IMR-90 (cell line): ENCODE measurements at regions not wholly inside any gene's neighbourhood (a gene's known extent, or its start where the extent isn't known, plus 50 kb on each side); places are given as distances from the start of the nearest gene placed in this dataset.

Experiments used
- ATAC-seq: fragments of 200-7000 bp; cut with Tn5 transposase; 2 replicates; pipeline ENCODE4 v1.9.1; 2020; ENCODE audit warnings: low read depth, mild to moderate bottlenecking, moderate library complexity
- BruUV-seq: library from RNA; stranded (reverse); fragments of 400-500 nt; replicated peaks from 2 replicates; lab custom pipeline; 2021; lab: Mats Ljungman, UMichigan
- CTCF ChIA-PET: fragments of 300-600 bp; formaldehyde crosslinking; extraction: SDS; loops from one replicate; lab custom pipeline; 2021; ENCODE audit warnings: antibody characterized with exemption; lab: Yijun Ruan, JAX
- POLR2A ChIA-PET: fragments of 300-600 bp; sonication (Branson Sonifier 250); formaldehyde crosslinking; loops from one replicate; lab custom pipeline; 2022; ENCODE audit warnings: antibody characterized with exemption; ENCODE audit not compliant: unreplicated experiment; lab: Charles Lee
- DNase-seq: peaks from one replicate; pipeline ENCODE4 v3.0.0; 2013
- H2AFZ ChIP-seq: replicated peaks from 2 replicates; pipeline ENCODE3; 2013; ENCODE audit warnings: low read length, mild to moderate bottlenecking; ENCODE audit not compliant: poor library complexity
- H2AK5ac ChIP-seq: 2 replicates; pipeline ENCODE4 v1.6.1; 2013; ENCODE audit warnings: low read depth, low read length, inconsistent platforms
- H2AK9ac ChIP-seq: replicated peaks from 2 replicates; pipeline ENCODE3; 2013; ENCODE audit warnings: mild to moderate bottlenecking, low read depth, low read length, moderate library complexity; ENCODE audit not compliant: poor library complexity
- H2BK120ac ChIP-seq: 2 replicates; pipeline ENCODE4 v1.6.1; 2013; ENCODE audit warnings: low read depth, low read length, inconsistent platforms
- H2BK15ac ChIP-seq: 3 replicates; pipeline ENCODE4 v1.6.1; 2013; ENCODE audit warnings: low read depth, low read length, inconsistent platforms
- H2BK20ac ChIP-seq: 2 replicates; pipeline ENCODE4 v1.6.1; 2013; ENCODE audit warnings: low read depth, mild to moderate bottlenecking, inconsistent platforms, low read length, moderate library complexity
- H2BK5ac ChIP-seq: 2 replicates; pipeline ENCODE4 v1.6.1; 2013; ENCODE audit warnings: mild to moderate bottlenecking, low read depth, low read length, inconsistent platforms; ENCODE audit not compliant: poor library complexity, severe bottlenecking
- H3K14ac ChIP-seq: replicated peaks from 2 replicates; pipeline ENCODE4 v1.6.1; 2013; ENCODE audit warnings: low read depth, low read length, inconsistent platforms
- H3K18ac ChIP-seq: 2 replicates; pipeline ENCODE4 v1.6.1; 2013; ENCODE audit warnings: low read depth, low read length, control low read depth
- H3K23ac ChIP-seq: 2 replicates; pipeline ENCODE4 v1.6.1; 2013; ENCODE audit warnings: low read depth, low read length, inconsistent platforms
- H3K27ac ChIP-seq: 2 replicates; pipeline ENCODE4 v1.5.1; 2013; ENCODE audit warnings: mild to moderate bottlenecking, control low read depth, low read length; ENCODE audit not compliant: insufficient read depth
- H3K27me3 ChIP-seq: 2 replicates; pipeline ENCODE4 v1.6.1; 2013; ENCODE audit warnings: low read length; ENCODE audit not compliant: control insufficient read depth, insufficient read depth
- H3K36me3 ChIP-seq: 2 replicates; pipeline ENCODE4 v1.6.1; 2013; ENCODE audit warnings: low read length, mixed read lengths; ENCODE audit not compliant: control insufficient read depth, insufficient read depth
- H3K4ac ChIP-seq: 2 replicates; pipeline ENCODE4 v1.6.1; 2013; ENCODE audit warnings: low read depth, low read length, inconsistent platforms
- H3K4me1 ChIP-seq: 2 replicates; pipeline ENCODE4 v1.6.1; 2013; ENCODE audit warnings: low read length, mixed read lengths; ENCODE audit not compliant: control insufficient read depth, insufficient read depth
- H3K4me2 ChIP-seq: 2 replicates; pipeline ENCODE4 v1.6.1; 2013; ENCODE audit warnings: low read depth, mild to moderate bottlenecking, control low read depth, low read length, moderate library complexity
- H3K4me3 ChIP-seq: 2 replicates; pipeline ENCODE4 v1.5.1; 2013; ENCODE audit warnings: low read depth, mild to moderate bottlenecking, control low read depth, low read length, moderate library complexity; ENCODE audit not compliant: insufficient read depth
- H3K56ac ChIP-seq: 2 replicates; pipeline ENCODE4 v1.6.1; 2013; ENCODE audit warnings: low read length, inconsistent platforms; ENCODE audit not compliant: insufficient read depth; ENCODE audit errors: extremely low read depth
- H3K79me1 ChIP-seq, 2 experiments: 2 replicates each; pipeline ENCODE4 v1.6.1; 2013; ENCODE audit warnings: low read length in 2 of 2, inconsistent platforms in 1 of 2, low read depth in 1 of 2
- H3K9ac ChIP-seq: 2 replicates; pipeline ENCODE4 v1.6.1; 2013; ENCODE audit warnings: low read depth, low read length, control low read depth
- H3K9me1 ChIP-seq: 2 replicates; pipeline ENCODE4 v1.6.1; 2013; ENCODE audit warnings: low read length, inconsistent platforms; ENCODE audit not compliant: insufficient read depth
- H3K9me3 ChIP-seq: 2 replicates; pipeline ENCODE4 v1.6.1; 2013; ENCODE audit warnings: low read length; ENCODE audit not compliant: control insufficient read depth, insufficient read depth
- H4K20me1 ChIP-seq: 2 replicates; pipeline ENCODE4 v1.6.1; 2013; ENCODE audit warnings: low read length, inconsistent platforms; ENCODE audit not compliant: insufficient read depth
- H4K5ac ChIP-seq: 2 replicates; pipeline ENCODE4 v1.6.1; 2013; ENCODE audit warnings: mild to moderate bottlenecking, low read depth, low read length, control low read depth
- H4K8ac ChIP-seq, 2 experiments: 2 replicates each; pipeline ENCODE4 v1.6.1; 2013; ENCODE audit warnings: low read depth in 2 of 2, low read length in 2 of 2, control low read depth in 1 of 2, inconsistent platforms in 1 of 2
- H4K91ac ChIP-seq: 2 replicates; pipeline ENCODE4 v1.6.1; 2013; ENCODE audit warnings: low read depth, low read length, inconsistent platforms; ENCODE audit not compliant: insufficient read depth
- BHLHE40 ChIP-seq: fragments of 150-350 bp; IDR thresholded peaks from 2 replicates; pipeline ENCODE4 v1.6.1; 2016; ENCODE audit warnings: mild to moderate bottlenecking, low read depth, low read length
- CHD1 ChIP-seq: IDR thresholded peaks from 2 replicates; pipeline ENCODE4 v1.6.1; 2012; ENCODE audit warnings: low read depth, low read length, improper control_type of control experiment
- MAFK ChIP-seq: IDR thresholded peaks from 2 replicates; pipeline ENCODE4 v1.6.1; 2012; ENCODE audit warnings: low read depth, low read length, improper control_type of control experiment
- NFE2L2 ChIP-seq: fragments of 150-350 bp; IDR thresholded peaks from 2 replicates; pipeline ENCODE4 v1.6.1; 2016; ENCODE audit warnings: low read depth, mild to moderate bottlenecking, low read length
- RAD21 ChIP-seq: IDR thresholded peaks from 2 replicates; pipeline ENCODE4 v1.6.1; 2012; ENCODE audit warnings: low read length, improper control_type of control experiment
- RFX5 ChIP-seq: IDR thresholded peaks from 2 replicates; pipeline ENCODE4 v1.8.0; 2012; ENCODE audit warnings: low read depth, mild to moderate bottlenecking, low read length, moderate library complexity
- SMC3 ChIP-seq: fragments of 150-350 bp; IDR thresholded peaks from 2 replicates; pipeline ENCODE4 v1.6.1; 2016; ENCODE audit warnings: low read depth, mild to moderate bottlenecking, antibody characterized with exemption, low read length, moderate library complexity
- WGBS, 2 experiments: methylation state at CpG; one replicate each; pipeline versions ENCODE4 v1.1.5 to v1.1.7; 2013; ENCODE audit warnings: missing lambda C conversion rate in 2 of 2; ENCODE audit not compliant: insufficient read length in 1 of 2; ENCODE audit errors: extremely low coverage in 2 of 2; 5-methylcytosine and 5-hydroxymethylcytosine counted together
- dilution Hi-C: fragments of 300-500 bp; cut with HindIII; formaldehyde crosslinking; loops from one replicate; pipeline ENCODE4 v1.14.3; 2018; ENCODE audit warnings: low sequenced_read_pairs; ENCODE audit not compliant: unreplicated experiment
- in situ Hi-C: fragments of 300-500 bp; cut with MboI; formaldehyde crosslinking; loops from 3 replicates; pipeline ENCODE4 v1.14.3; 2019; ENCODE audit warnings: low sequenced_read_pairs, inconsistent platforms, mixed read lengths
- intact Hi-C: fragments of 100-400 bp; cut with micrococcal nuclease; formaldehyde crosslinking; loops from 2 replicates; pipeline ENCODE4 v1.10.0; 2022

- no peak overlapping the region for H3K56ac ChIP-seq
- no peaks in the 10 kb centered on the region for H3K36me3 ChIP-seq
- H2AK9ac ChIP-seq: no peak overlapping the region
- H3K27ac ChIP-seq: no peak overlapping the region
- H4K20me1 ChIP-seq: no peaks in the 10 kb centered on the region
- no peaks in the 10 kb centered on the region for H3K79me1 ChIP-seq
- no CpG with 5 or more reads among the region's 1 CpG for WGBS, 2 experiments
- intact Hi-C loops: no loop called here
- H2BK120ac ChIP-seq: no peak overlapping the region
- H4K5ac ChIP-seq: no peak overlapping the region
- no TSS peak for BruUV-seq
- H4K8ac ChIP-seq: no peak overlapping the region
- H3K18ac ChIP-seq: no peak overlapping the region
- no peak overlapping the region for H2BK5ac ChIP-seq
- H4K91ac ChIP-seq: no peak overlapping the region
- no peak overlapping the region for H2AFZ ChIP-seq
- no peak overlapping the region for H2BK20ac ChIP-seq
- ATAC-seq: no peak
- ChIA-PET CTCF (no interaction called here), POLR2A (no interaction called here)
- no peak overlapping the region for H2AK5ac ChIP-seq
- H3K9me3 ChIP-seq: no peaks in the 10 kb centered on the region
- H3K4me3 ChIP-seq: no peak overlapping the region
- in situ Hi-C loops: no loop called here
- H3K4me2 ChIP-seq: no peak overlapping the region
- H3K14ac ChIP-seq: no peak overlapping the region
- no peak overlapping the region for H2BK15ac ChIP-seq
- dilution Hi-C loops: no loop called here
- no peak for DNase-seq
- no peak overlapping the region for H3K4ac ChIP-seq
- H3K9ac ChIP-seq: no peak overlapping the region
- H3K27me3 ChIP-seq: no peaks in the 10 kb centered on the region
- no peaks in the 10 kb centered on the region for H3K9me1 ChIP-seq
- TF ChIP-seq NFE2L2: no peak
- TF ChIP-seq SMC3: no peak
- TF ChIP-seq RAD21: no peak
- TF ChIP-seq RFX5: no peak
- TF ChIP-seq BHLHE40: no peak
- no peak for TF ChIP-seq CHD1
- 0 out of 2 replicates have a peak, but pooled peaks have one; percentile 38 for TF ChIP-seq MAFK
- H3K4me1 ChIP-seq: no peaks in the 10 kb centered on the region
- no peak overlapping the region for H3K23ac ChIP-seq
Observed at GRCh38 chr2:142320067-142320466, 189.3 kb upstream of the LRP1B start.
